Sigmoid colon (tissue), 6 donors: ENCODE measurements at regions not wholly inside any gene's neighbourhood (a gene's known extent, or its start where the extent isn't known, plus 50 kb on each side); places are given as distances from the start of the nearest gene placed in this dataset.

Experiments
- DNase-seq: peaks from one replicate; pipeline ENCODE4 v3.0.0-alpha.2; 2019
- H3K27ac ChIP-seq, 4 donors: fragments of 200-600 bp; sonication (generic); one replicate each; pipeline ENCODE4 v1.5.1; 2016 to 2019; ENCODE audit warnings: mild to moderate bottlenecking in 1 of 4
- H3K27me3 ChIP-seq, 3 donors: fragments of 200-600 bp; sonication (generic); one replicate each; pipeline ENCODE4 v1.5.1; 2019; ENCODE audit warnings: mild to moderate bottlenecking in 1 of 3
- H3K36me3 ChIP-seq, 4 donors: fragments of 200-600 bp; sonication (generic); one replicate each; pipeline ENCODE4 v1.5.1; 2016 to 2019
- H3K4me1 ChIP-seq, 4 donors: fragments of 200-600 bp; sonication (generic); one replicate each; pipeline ENCODE4 v1.5.1; 2017 to 2019
- H3K4me3 ChIP-seq, 4 donors: fragments of 200-600 bp; sonication (generic); one replicate each; pipeline ENCODE4 v1.5.1; 2017 to 2019; ENCODE audit warnings: mild to moderate bottlenecking in 2 of 4, moderate library complexity in 1 of 4
- H3K9me3 ChIP-seq, 4 donors: fragments of 200-600 bp in 3 of 4; sonication (generic) in 3 of 4; one replicate each; pipeline versions ENCODE4 v1.5.1 to v1.6.1; 2013 to 2019
- EP300 ChIP-seq, 4 donors: sonication (generic); formaldehyde crosslinking; IDR thresholded peaks; one replicate each; pipeline ENCODE4 v1.6.1; 2017; ENCODE audit warnings: antibody characterized with exemption in 4 of 4
- POLR2A ChIP-seq, 2 donors: fragments of 450-650 bp; IDR thresholded peaks; one replicate each; pipeline ENCODE4 v1.6.1; 2016; ENCODE audit warnings: antibody characterized with exemption in 2 of 2, mild to moderate bottlenecking in 2 of 2, moderate library complexity in 2 of 2
- POLR2AphosphoS5 ChIP-seq, 4 donors: sonication (generic); formaldehyde crosslinking; IDR thresholded peaks; one replicate each; pipeline ENCODE4 v1.6.1; 2017; ENCODE audit warnings: antibody characterized with exemption in 4 of 4
- WGBS, 2 donors: extraction: QIAGEN DNeasy Blood & Tissue Kit; methylation state at CpG; one replicate each; pipeline ENCODE4 v1.1.7; 2013; 5-methylcytosine and 5-hydroxymethylcytosine counted together
- intact Hi-C: fragments of 100-400 bp; cut with DNase I; formaldehyde crosslinking; loops from one replicate; pipeline ENCODE4 v1.15.1; 2023
- TF ChIP-seq, protein P1 (sequence below), 4 experiments: fragments of 450-650 bp in 3 of 4; fragments of 200-600 bp in 1 of 4; IDR thresholded peaks; one replicate each; pipeline ENCODE4 v1.5.1; 2016 to 2019; ENCODE audit warnings: antibody characterized with exemption in 4 of 4, mild to moderate bottlenecking in 3 of 4, moderate library complexity in 2 of 4
- donor health status: healthy with polysubstance abuse.
- donor health status: healthy.

DNA sequence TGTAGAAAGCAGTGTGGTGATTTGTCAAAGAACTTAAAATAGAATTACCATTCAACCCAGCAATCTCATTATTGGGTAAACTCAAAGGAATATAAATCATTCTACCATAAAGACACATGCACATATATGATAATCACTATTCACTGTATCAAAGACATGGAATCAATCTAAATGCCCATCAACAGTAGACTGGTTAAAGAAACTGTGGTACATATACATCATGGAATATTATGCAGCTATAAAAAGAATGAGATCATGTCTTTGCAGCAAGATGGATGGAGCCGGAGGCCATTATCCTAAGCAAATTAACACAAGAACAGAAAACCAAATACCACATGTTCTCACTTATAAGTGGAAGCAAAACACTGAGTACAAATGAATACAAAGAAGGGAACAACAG, 281.5 kb upstream of the MAGI2 start:
- WGBS, 2 donors: 95 to 100% methylated on average over 1 of the region's 1 CpG
- Histone ChIP-seq H3K27ac (no peak overlapping the region), H3K27me3 (no peaks in the 10 kb centered on the region), H3K36me3 (no peaks in the 10 kb centered on the region), H3K4me1 (no peaks in the 10 kb centered on the region), H3K4me3 (no peak overlapping the region), H3K9me3 (peaks cover 0 to 6% (median 2%) of the 10 kb centered on the region in 4 donors)
- DNase-seq: no peak
- TF ChIP-seq, protein P1, sequence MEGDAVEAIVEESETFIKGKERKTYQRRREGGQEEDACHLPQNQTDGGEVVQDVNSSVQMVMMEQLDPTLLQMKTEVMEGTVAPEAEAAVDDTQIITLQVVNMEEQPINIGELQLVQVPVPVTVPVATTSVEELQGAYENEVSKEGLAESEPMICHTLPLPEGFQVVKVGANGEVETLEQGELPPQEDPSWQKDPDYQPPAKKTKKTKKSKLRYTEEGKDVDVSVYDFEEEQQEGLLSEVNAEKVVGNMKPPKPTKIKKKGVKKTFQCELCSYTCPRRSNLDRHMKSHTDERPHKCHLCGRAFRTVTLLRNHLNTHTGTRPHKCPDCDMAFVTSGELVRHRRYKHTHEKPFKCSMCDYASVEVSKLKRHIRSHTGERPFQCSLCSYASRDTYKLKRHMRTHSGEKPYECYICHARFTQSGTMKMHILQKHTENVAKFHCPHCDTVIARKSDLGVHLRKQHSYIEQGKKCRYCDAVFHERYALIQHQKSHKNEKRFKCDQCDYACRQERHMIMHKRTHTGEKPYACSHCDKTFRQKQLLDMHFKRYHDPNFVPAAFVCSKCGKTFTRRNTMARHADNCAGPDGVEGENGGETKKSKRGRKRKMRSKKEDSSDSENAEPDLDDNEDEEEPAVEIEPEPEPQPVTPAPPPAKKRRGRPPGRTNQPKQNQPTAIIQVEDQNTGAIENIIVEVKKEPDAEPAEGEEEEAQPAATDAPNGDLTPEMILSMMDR (IDR thresholded peaks at IDR 0.05): no peak
- TF ChIP-seq POLR2A (IDR thresholded peaks at IDR 0.05): no peak
- no peak for TF ChIP-seq POLR2AphosphoS5 (IDR thresholded peaks at IDR 0.05)
- no peak for TF ChIP-seq EP300 (IDR thresholded peaks at IDR 0.05)
- intact Hi-C loops: no loop called here

DNA sequence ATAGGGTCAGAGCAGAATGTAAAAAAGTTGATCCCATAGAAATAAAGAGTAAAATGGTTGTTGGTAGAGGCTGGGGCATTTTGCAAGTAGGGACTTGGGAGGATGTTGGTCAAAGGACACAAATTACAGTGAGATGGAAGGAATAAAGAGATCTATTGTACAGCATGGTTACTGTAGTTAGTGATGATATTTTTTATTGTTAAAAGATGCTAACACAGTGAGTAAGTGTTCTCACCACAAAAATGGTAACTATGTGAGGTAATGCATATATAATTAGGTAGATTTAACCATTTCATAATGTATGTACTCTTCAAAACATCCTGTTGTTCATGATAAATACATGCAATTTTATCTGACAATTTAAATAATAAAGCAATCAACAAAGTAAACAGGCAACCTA, 280.7 kb upstream of the MAGI2 start:
- Histone ChIP-seq H3K9me3 (peaks cover 0 to 6% (median 2%) of the 10 kb centered on the region in 4 donors), H3K27me3 (no peaks in the 10 kb centered on the region), H3K4me3 (no peak overlapping the region), H3K27ac (no peak overlapping the region), H3K4me1 (no peaks in the 10 kb centered on the region), H3K36me3 (no peaks in the 10 kb centered on the region)
- no peak for DNase-seq
- intact Hi-C loops: no loop called here
- TF ChIP-seq EP300 (IDR thresholded peaks at IDR 0.05) (no peak), POLR2A (IDR thresholded peaks at IDR 0.05) (no peak), POLR2AphosphoS5 (IDR thresholded peaks at IDR 0.05) (no peak)
- TF ChIP-seq, protein P1 (IDR thresholded peaks at IDR 0.05): no peak

DNA sequence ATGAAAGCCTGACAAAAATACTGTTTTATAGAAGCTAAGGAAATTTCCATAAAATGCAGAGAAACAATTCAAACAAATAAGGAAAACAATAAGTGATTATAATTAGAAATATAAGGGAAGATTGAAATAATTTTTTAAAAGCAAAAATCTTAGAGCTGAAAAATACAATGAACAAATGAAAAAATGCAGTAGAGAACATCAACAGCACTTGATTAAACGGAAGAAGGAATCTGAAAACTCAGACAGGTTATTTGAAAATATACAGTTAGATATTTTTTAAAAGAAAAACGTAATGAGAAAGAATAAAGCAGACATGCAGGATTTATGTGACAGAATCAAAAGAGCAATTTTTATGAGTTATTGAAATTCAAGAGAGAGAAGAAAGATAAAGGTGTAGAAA, 279.1 kb upstream of the MAGI2 start:
- Histone ChIP-seq H3K36me3 (no peaks in the 10 kb centered on the region), H3K27ac (no peak overlapping the region), H3K27me3 (no peaks in the 10 kb centered on the region), H3K4me1 (no peaks in the 10 kb centered on the region), H3K4me3 (no peak overlapping the region), H3K9me3 (peaks cover 0 to 6% (median 2%) of the 10 kb centered on the region in 4 donors)
- 81 to 85% methylated on average over 2 of the region's 2 CpGs for WGBS, 2 donors
- TF ChIP-seq POLR2A (IDR thresholded peaks at IDR 0.05) (no peak), POLR2AphosphoS5 (IDR thresholded peaks at IDR 0.05) (no peak), EP300 (IDR thresholded peaks at IDR 0.05) (no peak)
- TF ChIP-seq, protein P1 (IDR thresholded peaks at IDR 0.05): no peak
- intact Hi-C loops: no loop called here
- DNase-seq: no peak

DNA sequence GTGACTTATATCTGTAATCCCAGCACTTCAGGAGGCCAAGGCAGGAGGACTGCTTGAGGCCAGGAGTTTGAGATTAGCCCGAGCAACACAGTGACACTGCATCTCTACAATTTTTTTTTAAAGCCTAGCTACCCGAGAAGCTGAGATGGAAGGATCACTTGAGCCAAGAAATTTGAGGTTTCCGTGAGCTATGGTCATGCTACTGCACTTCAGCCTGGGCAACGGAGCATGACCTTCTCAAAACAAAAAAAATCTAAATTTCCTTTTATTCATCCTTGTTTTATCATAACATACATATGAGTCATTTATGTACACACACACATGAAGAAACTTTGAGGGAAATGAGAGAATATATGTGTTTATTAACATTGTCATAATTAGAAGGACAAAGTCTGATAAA, 277.5 kb upstream of the MAGI2 start:
- Histone ChIP-seq H3K27ac (no peak overlapping the region), H3K4me1 (no peaks in the 10 kb centered on the region), H3K36me3 (no peaks in the 10 kb centered on the region), H3K4me3 (no peak overlapping the region), H3K27me3 (no peaks in the 10 kb centered on the region), H3K9me3 (peaks cover 0 to 6% (median 2%) of the 10 kb centered on the region in 4 donors)
- intact Hi-C loops: no loop called here
- WGBS, 2 donors: 89 to 90% methylated on average over 4 of the region's 4 CpGs
- TF ChIP-seq POLR2AphosphoS5 (IDR thresholded peaks at IDR 0.05) (no peak), POLR2A (IDR thresholded peaks at IDR 0.05) (no peak), EP300 (IDR thresholded peaks at IDR 0.05) (no peak)
- TF ChIP-seq, protein P1 (IDR thresholded peaks at IDR 0.05): no peak
- DNase-seq: no peak

DNA sequence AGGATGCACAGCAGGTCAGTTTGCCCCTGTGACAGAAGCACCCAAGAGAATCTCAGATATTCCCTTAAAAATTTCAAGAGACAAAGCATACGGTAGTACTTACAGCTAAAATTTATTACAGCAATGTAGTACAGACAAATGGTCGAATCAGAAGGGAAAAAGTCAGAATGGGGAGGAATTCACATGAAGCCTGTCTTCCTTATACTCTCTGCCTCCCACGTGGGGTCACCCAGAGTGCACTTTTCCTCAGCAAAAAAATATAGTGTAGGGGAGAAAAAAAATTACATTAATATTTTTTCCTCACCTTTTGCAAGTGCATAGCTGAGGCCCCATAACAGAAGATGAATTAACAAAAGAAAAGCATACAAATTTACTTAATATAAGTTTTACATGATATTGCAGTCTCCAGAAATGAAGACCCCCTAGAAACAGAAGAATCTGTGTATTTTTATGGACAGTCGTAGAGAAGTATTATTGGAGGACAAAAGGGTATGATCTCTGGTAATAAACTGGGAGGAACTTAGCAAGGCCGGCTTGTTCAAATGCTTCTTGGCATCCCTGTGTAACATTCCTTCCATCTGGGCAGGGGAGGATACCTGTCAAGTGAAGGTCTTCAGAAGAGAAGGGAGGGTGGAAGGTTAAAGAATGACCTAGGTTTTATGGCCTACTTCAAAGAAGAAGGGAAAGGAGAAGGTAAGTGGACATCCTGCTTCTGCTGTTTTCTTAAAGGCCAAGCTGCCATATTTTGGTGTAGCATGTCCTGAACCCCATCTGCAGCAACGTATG, 270.6 kb upstream of the MAGI2 start:
- intact Hi-C loops: no loop called here
- Histone ChIP-seq H3K4me1 (no peaks in the 10 kb centered on the region), H3K4me3 (no peak overlapping the region), H3K27me3 (no peaks in the 10 kb centered on the region), H3K9me3 (no peaks in the 10 kb centered on the region), H3K36me3 (no peaks in the 10 kb centered on the region), H3K27ac (no peak overlapping the region)
- WGBS, 2 donors: 46 to 53% methylated on average over 6 of the region's 6 CpGs
- TF ChIP-seq, protein P1 (IDR thresholded peaks at IDR 0.05): no peak
- TF ChIP-seq POLR2AphosphoS5 (IDR thresholded peaks at IDR 0.05) (no peak), POLR2A (IDR thresholded peaks at IDR 0.05) (no peak), EP300 (IDR thresholded peaks at IDR 0.05) (no peak)
- no peak for DNase-seq
